ENCODE measurements at regions not wholly inside any gene's neighbourhood (a gene's known extent, or its start where the extent isn't known, plus 50 kb on each side); places are given as distances from the start of the nearest gene placed in this dataset.

DNA sequence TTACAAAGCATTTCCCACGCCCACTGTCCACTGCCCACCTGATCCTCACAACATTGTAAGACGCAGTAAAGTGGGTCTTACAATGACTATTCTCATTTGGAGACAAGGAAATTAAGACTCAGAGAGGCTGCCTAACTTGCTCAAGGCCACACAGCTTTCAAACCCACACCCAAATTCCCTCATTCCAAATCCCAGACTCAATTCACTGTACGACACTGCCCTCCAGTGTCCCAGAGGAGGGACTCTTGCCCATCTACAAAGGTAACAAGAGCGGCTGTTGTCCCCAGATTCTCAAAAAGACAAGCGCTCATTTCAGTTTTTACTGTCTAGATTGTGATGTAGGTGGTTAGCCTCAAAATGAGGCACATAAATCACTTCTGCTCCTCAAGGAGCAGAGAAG lies 184.6 kb downstream of the ACTL7B start:
- no peak overlapping the region for H3K27ac ChIP-seq
- TF ChIP-seq CTCF (IDR thresholded peaks at IDR 0.05) (peak; percentile 40), ZFX (IDR thresholded peaks at IDR 0.05; ENCODE audit: borderline replicate concordance) (no peak)

DNA sequence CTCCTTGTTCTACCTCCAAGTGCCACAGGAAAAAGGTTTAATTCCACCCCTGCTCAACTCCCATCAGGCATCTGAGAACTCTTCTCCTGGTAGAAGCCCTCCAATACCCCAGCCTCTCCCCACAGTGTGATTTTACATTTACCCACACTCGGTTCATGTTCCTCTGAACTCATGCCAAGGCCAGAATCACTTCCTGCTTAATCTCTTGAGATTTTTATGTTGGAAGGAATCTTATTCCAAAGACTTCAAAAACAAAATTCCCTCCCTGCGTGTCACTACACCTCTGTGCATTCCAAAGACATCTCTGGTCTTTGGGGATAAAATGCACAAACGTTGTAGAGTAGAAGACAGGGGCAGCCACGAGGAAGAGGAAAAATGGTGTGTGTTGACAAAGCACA lies 186.8 kb downstream of the ACTL7B start:
- H3K27ac ChIP-seq: no peak overlapping the region
- TF ChIP-seq CTCF (IDR thresholded peaks at IDR 0.05) (no peak), ZFX (IDR thresholded peaks at IDR 0.05; ENCODE audit: borderline replicate concordance) (no peak)

DNA sequence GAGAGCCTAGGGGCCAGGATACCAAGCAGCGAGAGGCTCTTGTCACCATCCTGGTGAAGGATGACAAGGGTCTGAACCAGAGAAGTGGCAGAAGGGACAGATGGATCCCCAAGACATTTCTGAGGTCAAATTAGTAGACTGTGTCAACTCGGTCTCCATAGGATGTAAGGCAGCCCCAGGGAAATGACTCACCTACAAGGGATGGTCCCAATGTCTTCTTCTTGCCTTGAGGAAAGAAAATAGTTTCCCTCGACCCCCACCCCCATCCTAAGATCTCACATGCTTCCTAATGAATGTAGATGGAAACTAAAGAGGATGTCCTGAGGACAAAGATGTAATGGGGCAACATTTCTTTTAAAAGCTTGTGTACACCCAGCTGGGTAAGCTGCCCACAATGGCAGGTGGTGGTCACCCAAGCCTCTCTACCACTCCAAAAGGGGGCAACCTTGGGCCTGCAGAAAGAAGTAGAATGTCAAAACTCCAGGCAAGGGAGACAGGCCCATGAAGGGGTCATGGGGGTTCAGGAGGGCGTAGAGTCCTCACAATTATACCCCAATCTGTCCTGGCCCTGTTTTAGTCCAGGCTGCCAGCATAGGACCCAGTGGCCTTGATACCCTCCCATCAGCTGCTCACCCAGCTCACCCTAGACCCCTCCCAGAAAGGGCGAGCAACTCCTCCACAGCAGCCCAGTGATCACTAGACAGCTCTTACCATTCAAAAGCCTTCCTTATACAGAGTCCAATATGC lies 187.4 kb downstream of the ACTL7B start:
- TF ChIP-seq ZFX (IDR thresholded peaks at IDR 0.05; ENCODE audit: borderline replicate concordance): no peak
- no peak for TF ChIP-seq CTCF (IDR thresholded peaks at IDR 0.05)
- no peak overlapping the region for H3K27ac ChIP-seq

GRCh38 chr9:108666240-108666784 lies 189.5 kb downstream of the ACTL7B start:
- H3K27ac ChIP-seq: no peak overlapping the region
- TF ChIP-seq CTCF (IDR thresholded peaks at IDR 0.05) (no peak), ZFX (IDR thresholded peaks at IDR 0.05; ENCODE audit: borderline replicate concordance) (no peak)

DNA sequence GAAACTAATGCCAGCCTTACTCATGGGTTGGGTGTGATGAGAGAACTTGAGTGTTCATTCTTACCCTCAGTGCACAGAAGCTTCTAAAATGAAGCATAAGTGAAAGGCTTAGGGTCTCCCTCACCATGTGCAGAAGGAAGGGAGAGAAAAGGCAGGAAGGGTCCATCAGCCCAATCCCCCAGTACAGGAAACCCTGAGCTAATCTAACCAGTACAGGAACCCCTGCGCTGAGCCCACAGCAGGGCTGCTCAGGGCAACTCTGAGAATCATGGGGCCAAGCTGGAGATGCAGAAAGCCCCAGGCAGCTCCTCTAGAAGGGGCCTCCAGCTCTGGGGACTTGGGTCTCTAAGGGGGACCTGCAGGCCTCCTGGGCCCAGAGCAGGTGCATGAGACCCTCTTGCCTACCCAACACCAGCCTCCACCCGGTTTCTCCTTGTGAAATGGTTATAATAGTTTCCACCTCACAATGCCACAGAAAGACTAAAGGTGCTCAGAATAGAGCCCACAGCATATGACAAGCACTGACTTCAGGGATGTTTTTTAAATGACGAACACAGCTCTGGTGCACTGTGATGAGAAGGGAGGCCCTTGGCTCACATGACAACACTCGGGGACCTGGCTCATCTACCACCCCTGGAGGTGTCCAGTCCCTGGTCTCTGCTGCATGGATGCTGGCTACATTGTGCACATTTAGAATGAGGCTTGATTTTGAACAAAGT lies 190.1 kb downstream of the ACTL7B start:
- H3K27ac ChIP-seq: no peak overlapping the region
- no peak for TF ChIP-seq CTCF (IDR thresholded peaks at IDR 0.05)
- no peak for TF ChIP-seq ZFX (IDR thresholded peaks at IDR 0.05; ENCODE audit: borderline replicate concordance)

- TF ChIP-seq ZFX (IDR thresholded peaks at IDR 0.05; ENCODE audit: borderline replicate concordance) (no peak), CTCF (IDR thresholded peaks at IDR 0.05) (no peak)
- no peak overlapping the region for H3K27ac ChIP-seq
These were observed 191.2 kb downstream of the ACTL7B start for GRCh38 chr9:108664309-108665255.

Data from 22Rv1 (cell line).